Ramos (cell line): ENCODE measurements at regions not wholly inside any gene's neighbourhood (a gene's known extent, or its start where the extent isn't known, plus 50 kb on each side); places are given as distances from the start of the nearest gene placed in this dataset.
"Not testable (repeated sequence)": the region's sequence is repeated elsewhere in the genome, so short reads cannot be mapped to it uniquely, and the experiment has no call there.

Experiments
- in situ Hi-C: fragments of 300-500 bp; cut with MboI; formaldehyde crosslinking; loops from one replicate; pipeline ENCODE4 v1.14.3; 2022; ENCODE audit warnings: low sequenced_read_pairs; ENCODE audit not compliant: unreplicated experiment

DNA sequence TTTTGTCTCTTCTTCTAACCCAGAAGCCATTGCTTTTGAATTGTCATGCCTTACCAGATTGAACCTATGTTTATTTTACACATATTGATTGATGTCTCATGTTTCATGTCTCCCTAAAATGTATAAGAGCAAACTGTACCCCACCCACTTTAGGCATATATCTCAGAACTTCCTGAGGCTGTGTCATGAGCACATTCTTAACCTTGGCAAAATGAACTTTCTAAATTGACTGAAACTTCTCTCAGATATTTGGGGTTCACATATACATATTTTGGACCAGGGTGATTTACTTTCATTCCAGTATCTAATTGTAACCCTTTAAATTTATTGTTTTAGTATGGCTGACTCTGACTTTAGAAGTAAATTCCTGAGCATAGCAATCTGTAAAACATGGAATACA is 723.9 kb upstream of the PCDH20 start:
- in situ Hi-C loops, result no loop called here

DNA sequence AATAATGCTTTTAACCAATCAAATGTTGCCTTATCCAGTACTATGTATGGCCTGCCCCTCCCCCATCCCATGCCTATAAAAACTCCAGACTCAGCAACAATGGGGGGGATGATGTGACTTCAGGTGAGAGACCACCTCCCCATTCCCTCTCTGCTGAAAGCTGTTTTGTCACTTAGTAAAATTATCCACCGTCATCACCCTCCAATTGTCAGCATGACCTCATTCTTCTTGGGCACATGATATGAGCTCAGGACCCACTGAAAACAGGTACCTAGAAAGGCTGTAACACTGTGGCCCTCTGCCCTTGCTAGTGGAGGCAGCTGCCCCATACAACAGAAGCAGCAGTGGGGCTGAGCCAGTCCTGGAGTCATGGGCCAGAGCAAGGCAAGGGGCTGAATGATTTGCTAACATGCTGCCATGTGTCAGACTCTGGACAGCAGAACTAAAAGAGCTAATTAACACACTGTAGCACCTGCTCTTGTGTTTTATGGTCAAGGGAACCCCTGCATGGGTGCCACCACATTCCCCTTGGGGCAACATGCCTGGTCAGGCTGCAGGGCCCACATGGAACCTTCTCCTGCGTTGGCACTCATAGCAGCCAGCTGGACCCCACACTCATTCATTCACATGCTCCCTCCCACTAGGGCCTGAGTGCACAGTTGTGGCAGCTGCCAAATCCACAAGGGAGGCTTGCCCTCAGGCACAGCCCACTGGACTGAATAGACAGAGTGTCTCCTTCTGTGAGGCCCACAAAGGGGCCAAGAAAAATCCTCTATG is 722.2 kb upstream of the PCDH20 start:
- in situ Hi-C loops, result no loop called here

GRCh38 chr13:62131604-62132003 is 716.0 kb upstream of the PCDH20 start:
- in situ Hi-C loops, result no loop called here

- in situ Hi-C loops, result no loop called here
Measured at GRCh38 chr13:62130062-62130970, 714.7 kb upstream of the PCDH20 start.

DNA sequence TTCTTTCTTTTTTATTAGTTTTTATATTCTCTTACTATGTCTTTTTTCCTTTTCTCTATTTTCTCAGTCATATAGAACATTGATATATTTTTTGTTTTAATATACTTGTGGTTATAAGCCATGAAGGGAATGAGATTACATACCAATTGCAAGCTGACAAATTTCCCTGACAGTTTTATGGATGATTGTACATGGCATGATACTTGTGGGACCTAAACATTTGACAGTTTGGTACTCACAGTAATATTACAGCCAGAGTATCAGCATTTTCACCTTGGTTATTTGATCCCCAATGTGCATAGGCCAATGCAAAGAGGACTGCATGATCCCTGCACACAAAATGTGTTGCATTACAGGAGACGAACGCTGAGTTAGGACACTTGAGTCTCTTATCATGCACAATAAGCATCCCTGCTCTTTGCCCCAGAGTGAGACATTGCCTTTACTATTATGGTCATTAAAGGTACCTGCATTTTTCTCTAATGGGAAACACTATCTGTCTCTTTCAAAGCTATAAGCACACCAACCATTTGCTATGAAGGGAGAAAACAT is 713.4 kb upstream of the PCDH20 start:
- in situ Hi-C loops, result no loop called here

- in situ Hi-C loops, result no loop called here
Measured at GRCh38 chr13:62126400-62126799, 710.8 kb upstream of the PCDH20 start.

- in situ Hi-C loops, result no loop called here
Measured at GRCh38 chr13:62125451-62125850, 709.8 kb upstream of the PCDH20 start.

GRCh38 chr13:62123409-62123808 is 707.8 kb upstream of the PCDH20 start:
- in situ Hi-C loops, result no loop called here

GRCh38 chr13:62122434-62122833 is 706.8 kb upstream of the PCDH20 start:
- in situ Hi-C loops, result no loop called here

DNA sequence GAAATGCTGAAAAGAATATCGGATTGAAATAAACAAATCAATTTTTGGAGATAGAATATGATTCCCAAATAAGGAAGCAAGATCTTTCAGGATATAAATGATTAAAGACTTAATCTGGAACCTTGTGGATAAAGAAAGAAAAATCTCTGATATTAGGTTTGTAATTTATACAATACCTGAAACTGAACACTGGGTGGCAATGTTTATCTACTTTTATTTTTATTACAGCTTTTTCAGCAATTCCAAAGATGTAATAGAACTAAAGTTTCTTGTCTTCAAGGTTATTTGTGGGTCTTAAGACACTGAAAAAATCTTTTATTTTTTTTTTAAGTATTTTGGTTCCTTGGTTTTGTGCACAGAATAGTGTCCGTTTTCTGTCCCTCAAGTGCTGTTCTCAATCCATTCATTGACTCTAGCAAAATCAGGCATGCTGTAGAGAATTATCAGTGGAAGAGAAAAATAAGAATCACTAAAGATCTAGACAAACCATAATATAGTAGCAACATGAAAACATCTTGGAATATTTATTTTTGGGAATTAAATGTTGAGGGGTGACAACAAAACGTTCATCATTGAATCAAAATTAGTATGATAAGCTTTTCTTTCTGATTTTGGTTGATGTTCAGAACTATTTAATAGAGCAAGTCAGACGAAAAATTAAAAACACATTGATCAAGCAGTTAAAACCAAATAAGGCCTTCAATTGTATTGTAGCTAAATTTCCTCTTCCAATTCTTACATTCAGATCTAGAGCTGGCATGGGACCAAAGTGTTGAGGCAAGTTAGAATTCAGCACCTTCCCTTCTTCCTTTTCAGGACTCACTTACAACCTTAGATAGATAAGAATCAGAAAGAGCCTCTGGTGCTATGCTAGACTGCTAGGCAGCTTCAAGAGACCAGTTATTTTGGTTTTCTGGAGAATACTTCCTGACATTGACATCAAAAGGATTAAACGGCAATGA is 704.4 kb upstream of the PCDH20 start:
- in situ Hi-C loops, result no loop called here

- in situ Hi-C loops, result no loop called here
Measured at GRCh38 chr13:62115831-62116230, 700.2 kb upstream of the PCDH20 start.

DNA sequence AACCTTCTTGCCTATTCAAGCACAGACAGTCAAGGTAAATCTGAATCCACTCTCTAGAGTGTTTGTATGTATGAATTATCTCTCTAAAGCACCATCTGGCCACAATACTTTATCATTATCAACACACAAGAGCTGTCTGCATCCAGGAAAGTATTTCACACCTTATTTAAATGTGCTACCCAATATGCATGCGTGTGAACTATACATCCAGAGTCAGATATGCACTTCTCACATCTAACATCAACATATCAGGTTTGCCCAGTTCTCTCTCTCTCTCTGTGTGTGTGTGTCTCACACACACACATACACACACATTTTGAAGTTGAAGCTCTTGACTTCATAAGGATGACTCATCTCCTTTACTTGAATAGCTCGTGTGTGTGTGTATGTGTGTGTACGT is 697.5 kb upstream of the PCDH20 start:
- in situ Hi-C loops, result no loop called here

GRCh38 chr13:62110079-62110478 is 694.4 kb upstream of the PCDH20 start:
- in situ Hi-C loops, result no loop called here

GRCh38 chr13:62104136-62104535 is 688.5 kb upstream of the PCDH20 start:
- in situ Hi-C loops, result not testable (repeated sequence)

DNA sequence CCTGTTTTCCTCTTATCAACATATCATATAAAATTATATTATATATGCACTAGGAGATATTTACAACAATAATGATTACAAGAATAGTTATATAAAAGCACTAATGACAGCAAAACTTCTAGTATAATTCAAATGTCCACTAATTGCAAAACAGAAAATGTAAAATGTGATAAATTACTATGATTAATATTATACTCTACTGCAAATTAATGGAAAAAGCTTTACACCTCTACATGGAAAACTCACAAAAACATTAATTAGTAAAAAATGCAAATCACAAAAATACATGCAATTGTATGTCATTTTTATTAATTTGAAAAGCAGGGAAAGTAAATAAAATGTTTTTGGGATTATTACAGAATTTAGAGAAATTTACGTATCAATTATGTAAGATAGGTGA is 681.0 kb upstream of the PCDH20 start:
- in situ Hi-C loops, result no loop called here

- in situ Hi-C loops, result no loop called here
Measured at GRCh38 chr13:62094932-62095331, 679.3 kb upstream of the PCDH20 start.

GRCh38 chr13:62093984-62094780 is 678.5 kb upstream of the PCDH20 start:
- in situ Hi-C loops, result no loop called here

DNA sequence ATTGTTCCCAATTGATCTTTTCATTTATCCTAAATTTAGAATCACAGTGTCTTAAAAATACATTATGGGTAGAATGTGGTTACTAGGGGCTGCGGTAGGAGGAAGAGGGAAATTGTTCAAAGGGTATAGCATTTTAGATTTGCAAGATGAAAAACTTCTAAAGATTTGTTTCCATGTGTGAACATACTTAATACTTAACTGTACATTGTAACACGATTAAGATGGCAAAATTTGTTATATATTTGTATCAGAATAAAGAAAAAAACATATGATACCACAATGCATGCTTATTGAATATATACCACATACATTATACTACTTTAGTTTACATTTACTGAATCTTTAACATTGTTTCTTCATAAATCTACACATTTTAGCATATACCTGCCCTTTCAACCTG is 677.3 kb upstream of the PCDH20 start:
- in situ Hi-C loops, result no loop called here

DNA sequence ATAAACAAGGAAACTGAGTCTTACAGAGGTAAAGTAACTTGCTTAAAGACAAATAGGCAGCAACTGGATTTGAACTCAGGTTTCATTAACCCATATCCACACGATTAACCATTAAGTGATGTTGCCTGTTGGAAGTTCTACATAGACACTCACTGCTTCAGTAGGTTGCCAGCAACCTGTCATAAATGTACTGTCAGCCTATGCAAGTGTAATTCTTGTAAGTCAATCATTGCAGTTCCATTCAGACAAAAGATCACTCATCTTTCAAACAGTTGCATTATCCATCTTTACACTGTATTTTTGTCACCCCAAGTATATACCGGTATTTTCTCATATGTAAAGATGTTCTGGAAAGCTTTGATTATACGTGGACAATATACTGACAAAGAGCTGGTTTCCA is 676.9 kb upstream of the PCDH20 start:
- in situ Hi-C loops, result no loop called here
